Activated CD8-positive, alpha-beta T cell treated with anti-CD3 and anti-CD28 coated beads, Interleukin-2, amount 10 ng/mL, durations not matched to agents 7 days and 5 days (primary cell): ENCODE measurements at regions not wholly inside any gene's neighbourhood (a gene's known extent, or its start where the extent isn't known, plus 50 kb on each side); places are given as distances from the start of the nearest gene placed in this dataset.
"Not testable (repeated sequence)": the region's sequence is repeated elsewhere in the genome, so short reads cannot be mapped to it uniquely, and the experiment has no call there.

Experiments
- ATAC-seq: fragments of 150-1000 bp; cut with Tn5 transposase; one replicate; pipeline ENCODE4 v1.10.0; 2021; ENCODE audit warnings: moderate library complexity
- CTCF ChIA-PET: fragments of 350-600 bp; sonication (Branson Sonifier 250); formaldehyde crosslinking; loops from one replicate; lab custom pipeline; 2021; ENCODE audit warnings: antibody characterized with exemption; lab: Charles Lee
- POLR2A ChIA-PET: fragments of 350-600 bp; sonication (Branson Sonifier 250); formaldehyde crosslinking; loops from one replicate; lab custom pipeline; 2021; ENCODE audit warnings: antibody characterized with exemption; lab: Charles Lee
- DNase-seq: peaks from one replicate; pipeline ENCODE4 v3.0.0-alpha.2; 2020
- H3K27ac Mint-ChIP-seq: one replicate; pipeline ENCODE4 v1.8.0; 2021; ENCODE audit warnings: mild to moderate bottlenecking, mixed read lengths
- H3K27me3 Mint-ChIP-seq: one replicate; pipeline ENCODE4 v1.8.0; 2021; ENCODE audit warnings: low read depth, mixed read lengths
- H3K36me3 Mint-ChIP-seq: one replicate; pipeline ENCODE4 v1.8.0; 2021; ENCODE audit warnings: low read depth, mixed read lengths
- H3K4me1 Mint-ChIP-seq: one replicate; pipeline ENCODE4 v1.8.0; 2021; ENCODE audit warnings: low read depth, mixed read lengths
- H3K4me3 Mint-ChIP-seq: one replicate; pipeline ENCODE4 v1.8.0; 2021; ENCODE audit warnings: mild to moderate bottlenecking, mixed read lengths
- H3K9me3 Mint-ChIP-seq: one replicate; pipeline ENCODE4 v1.8.0; 2022; ENCODE audit warnings: mixed read lengths; ENCODE audit not compliant: insufficient read depth

DNA sequence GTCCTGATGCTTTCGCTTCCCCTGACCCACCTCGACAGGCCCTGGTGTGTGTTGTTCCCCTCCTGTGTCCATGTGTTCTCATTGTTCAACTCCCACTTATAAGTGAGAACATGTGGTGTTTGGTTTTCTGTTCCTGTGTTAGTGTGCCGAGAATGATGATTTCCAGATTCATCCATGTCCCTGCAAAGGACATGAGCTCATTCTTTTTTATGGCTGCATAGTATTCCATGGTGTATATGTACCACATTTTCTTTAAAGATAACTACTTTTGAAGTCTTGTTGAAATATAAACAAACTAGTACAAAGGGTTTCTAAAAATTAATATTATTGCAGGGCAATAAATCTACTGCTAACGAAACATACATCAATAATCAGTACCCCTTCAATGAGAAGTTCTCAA is 266.6 kb downstream of the IRS1 start:
- H3K27me3 Mint-ChIP-seq, H3K9me3 Mint-ChIP-seq, H3K36me3 Mint-ChIP-seq, ATAC-seq, CTCF ChIA-PET, H3K4me1 Mint-ChIP-seq, H3K27ac Mint-ChIP-seq, DNase-seq, POLR2A ChIA-PET, H3K4me3 Mint-ChIP-seq: not testable (repeated sequence)

DNA sequence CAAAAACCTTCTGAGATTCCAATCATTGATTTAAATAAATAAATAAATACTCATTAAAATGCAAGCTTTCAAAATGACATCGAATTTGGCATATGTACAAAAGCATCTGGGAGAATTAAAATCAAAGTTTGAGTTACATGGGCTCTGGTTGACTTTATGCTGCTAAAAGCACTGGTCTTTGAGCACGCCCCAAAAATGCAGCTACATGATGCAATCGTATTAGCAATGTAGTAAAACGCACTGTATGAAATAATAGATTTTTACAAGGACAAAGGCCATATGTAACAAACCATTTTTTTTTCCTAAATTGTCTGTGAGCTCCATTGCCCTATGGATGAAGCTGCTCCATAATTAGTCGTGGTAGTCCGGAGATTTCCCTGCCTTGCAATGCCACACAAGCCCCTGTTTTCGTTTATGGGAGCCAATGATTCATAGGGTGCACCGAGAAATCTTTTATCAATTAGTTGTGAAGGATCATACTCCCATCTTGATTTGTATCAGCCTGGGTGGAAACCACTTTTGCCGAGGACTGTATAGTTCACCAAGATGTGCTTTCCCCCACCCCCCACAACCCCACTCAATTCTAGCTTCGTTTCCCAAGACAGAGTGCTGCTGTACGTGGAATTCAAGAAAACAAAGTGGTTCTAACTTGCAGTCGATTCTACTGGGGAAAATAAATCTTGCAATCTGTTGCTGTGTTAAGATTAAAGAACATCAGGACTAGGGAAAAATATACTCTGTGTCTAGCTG is 268.4 kb downstream of the IRS1 start:
- POLR2A ChIA-PET = no interaction called here
- no peak for ATAC-seq
- Mint-ChIP-seq H3K27me3 (peaks cover 2% of the 10 kb centered on the region), H3K4me3 (no peak overlapping the region), H3K9me3 (no peaks in the 10 kb centered on the region), H3K27ac (no peak overlapping the region), H3K4me1 (no peaks in the 10 kb centered on the region), H3K36me3 (no peaks in the 10 kb centered on the region)
- no peak for DNase-seq
- CTCF ChIA-PET = no interaction called here

DNA sequence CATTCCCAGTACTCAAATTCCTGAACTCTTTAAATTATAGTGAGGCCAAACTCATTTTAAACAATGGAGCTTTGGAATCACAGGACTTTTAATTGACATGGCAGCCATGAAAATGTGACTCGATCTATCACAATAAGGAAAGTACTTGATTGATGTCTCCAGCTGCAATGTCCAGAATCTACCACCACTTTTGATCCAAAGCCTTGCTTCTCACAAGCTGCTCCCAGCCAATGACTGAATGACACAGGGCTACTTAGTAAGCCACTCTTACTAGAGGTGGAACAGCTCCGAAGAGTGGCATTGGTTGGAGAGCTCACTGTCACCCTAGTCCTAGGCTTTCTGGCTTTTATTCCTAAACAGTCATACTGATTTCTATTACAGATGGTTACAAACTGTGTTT is 270.1 kb downstream of the IRS1 start:
- H3K27me3 Mint-ChIP-seq = peaks cover 2% of the 10 kb centered on the region
- H3K36me3 Mint-ChIP-seq = no peaks in the 10 kb centered on the region
- H3K4me3 Mint-ChIP-seq = no peak overlapping the region
- ChIA-PET CTCF (interaction anchor here (1.4 kb wide), 1 partner anchor 270 kb away, joined by 4 read pairs; the partner anchor contains the start of gene IRS1), POLR2A (no interaction called here)
- no peaks in the 10 kb centered on the region for H3K9me3 Mint-ChIP-seq
- no peak for DNase-seq
- ATAC-seq = no peak
- H3K27ac Mint-ChIP-seq = no peak overlapping the region
- H3K4me1 Mint-ChIP-seq = no peaks in the 10 kb centered on the region

DNA sequence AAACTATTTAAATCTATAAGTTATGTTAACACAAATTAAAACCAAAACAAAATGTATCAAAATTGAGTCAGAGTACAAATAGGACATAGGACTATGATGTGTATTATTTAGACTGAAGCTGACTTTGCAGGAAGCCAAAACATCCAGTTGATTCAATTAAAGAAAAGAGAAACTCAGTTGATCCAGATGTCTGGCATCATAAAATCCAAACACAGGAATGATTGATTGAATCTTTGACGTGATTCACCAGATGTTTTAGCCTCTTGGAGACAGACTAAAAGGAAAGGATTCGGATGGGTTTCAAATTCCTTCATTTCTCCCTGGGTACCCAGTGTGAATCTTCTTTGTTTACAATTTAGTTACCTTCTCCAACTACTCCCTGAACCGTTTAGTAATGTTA is 272.9 kb downstream of the IRS1 start:
- no peak for DNase-seq
- no peak overlapping the region for H3K4me3 Mint-ChIP-seq
- ChIA-PET CTCF (no interaction called here), POLR2A (no interaction called here)
- no peak for ATAC-seq
- no peaks in the 10 kb centered on the region for H3K4me1 Mint-ChIP-seq
- no peak overlapping the region for H3K27ac Mint-ChIP-seq
- H3K36me3 Mint-ChIP-seq = no peaks in the 10 kb centered on the region
- H3K9me3 Mint-ChIP-seq = no peaks in the 10 kb centered on the region
- H3K27me3 Mint-ChIP-seq = no peaks in the 10 kb centered on the region

DNA sequence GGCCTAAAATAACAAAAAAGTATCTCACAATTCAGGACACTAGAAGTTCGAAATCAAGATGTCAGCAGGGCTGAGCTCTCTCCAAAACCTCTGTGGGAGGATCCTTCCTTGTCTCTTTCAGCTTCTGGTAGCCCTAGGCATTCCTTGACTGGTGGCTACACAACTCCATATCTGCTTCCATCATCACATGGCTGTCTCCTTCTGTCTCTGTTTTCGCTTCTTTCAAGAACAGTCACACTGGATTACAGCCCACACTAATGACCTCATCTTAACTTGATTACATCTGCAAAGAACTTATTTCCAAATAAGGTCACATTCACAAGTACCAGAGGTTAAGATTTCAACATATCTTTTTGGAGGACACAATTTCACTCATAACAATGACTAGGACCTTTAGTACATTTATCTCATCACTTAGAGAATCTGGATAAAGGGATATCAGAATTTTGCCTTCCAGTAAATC is 275.2 kb downstream of the IRS1 start:
- H3K9me3 Mint-ChIP-seq = no peaks in the 10 kb centered on the region
- no peak for DNase-seq
- H3K4me3 Mint-ChIP-seq = no peak overlapping the region
- CTCF ChIA-PET = no interaction called here
- no peak overlapping the region for H3K27ac Mint-ChIP-seq
- no peaks in the 10 kb centered on the region for H3K36me3 Mint-ChIP-seq
- H3K4me1 Mint-ChIP-seq = no peaks in the 10 kb centered on the region
- H3K27me3 Mint-ChIP-seq = no peaks in the 10 kb centered on the region
- POLR2A ChIA-PET = no interaction called here
- no peak for ATAC-seq

DNA sequence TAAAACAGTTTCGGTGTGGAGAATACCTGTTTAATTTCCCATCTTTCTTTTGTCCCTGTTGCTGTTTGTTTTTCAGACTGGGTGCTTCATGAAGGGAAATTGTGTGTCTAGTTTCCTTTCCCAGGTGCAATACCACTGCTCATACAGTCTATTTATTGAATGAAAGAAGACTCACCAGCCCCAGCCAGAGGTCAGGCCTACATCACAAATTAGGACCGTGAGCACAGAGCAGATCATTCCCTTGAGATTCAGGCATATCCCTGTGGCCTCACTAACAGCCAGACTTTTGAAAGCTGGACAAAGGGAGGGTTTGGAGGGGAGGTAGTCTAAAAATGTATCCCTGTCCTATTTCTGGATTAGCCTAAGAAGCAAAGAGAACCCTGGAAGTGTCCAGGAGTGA is 278.9 kb downstream of the IRS1 start:
- POLR2A ChIA-PET = no interaction called here
- no peak for DNase-seq
- Mint-ChIP-seq H3K27ac (no peak overlapping the region), H3K9me3 (no peaks in the 10 kb centered on the region), H3K4me1 (no peaks in the 10 kb centered on the region), H3K27me3 (no peaks in the 10 kb centered on the region), H3K4me3 (no peak overlapping the region), H3K36me3 (no peaks in the 10 kb centered on the region)
- ATAC-seq = no peak
- CTCF ChIA-PET = no interaction called here

DNA sequence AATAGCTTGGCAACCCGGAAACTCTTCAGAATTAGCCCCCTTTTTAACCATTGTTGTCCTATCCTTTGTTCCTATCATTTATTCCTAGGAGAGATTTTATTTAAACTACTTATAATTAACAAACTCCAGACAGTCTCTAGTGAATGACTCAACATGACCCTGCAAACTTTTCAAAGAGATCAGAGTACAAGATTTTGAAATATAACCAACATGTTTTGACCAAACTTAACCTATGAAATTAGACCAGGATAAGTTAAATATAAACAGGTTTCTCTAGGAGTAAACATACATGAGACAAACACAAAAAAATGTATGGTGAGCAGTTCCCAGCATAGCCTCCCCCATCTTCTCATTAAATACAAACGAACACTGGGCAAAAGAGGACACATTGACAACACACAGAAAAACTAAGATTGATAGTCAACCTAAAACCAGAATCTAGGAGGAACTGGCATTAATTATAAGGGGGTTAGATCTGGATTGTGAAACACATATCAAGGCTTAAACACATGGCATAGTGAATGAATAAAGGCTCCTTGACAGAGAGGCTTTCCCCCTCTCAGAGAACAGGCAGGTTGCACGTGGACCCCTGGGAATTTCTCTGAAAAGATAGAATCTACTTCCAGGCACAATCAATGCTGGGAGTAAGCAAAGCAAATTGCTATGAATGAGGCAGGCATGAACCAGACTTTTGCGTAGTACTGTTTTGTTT is 284.1 kb downstream of the IRS1 start:
- no peak for DNase-seq
- no peak for ATAC-seq
- no peaks in the 10 kb centered on the region for H3K4me1 Mint-ChIP-seq
- no peaks in the 10 kb centered on the region for H3K36me3 Mint-ChIP-seq
- H3K27ac Mint-ChIP-seq = no peak overlapping the region
- ChIA-PET POLR2A (no interaction called here), CTCF (no interaction called here)
- H3K4me3 Mint-ChIP-seq = no peak overlapping the region
- H3K9me3 Mint-ChIP-seq = no peaks in the 10 kb centered on the region
- no peaks in the 10 kb centered on the region for H3K27me3 Mint-ChIP-seq

DNA sequence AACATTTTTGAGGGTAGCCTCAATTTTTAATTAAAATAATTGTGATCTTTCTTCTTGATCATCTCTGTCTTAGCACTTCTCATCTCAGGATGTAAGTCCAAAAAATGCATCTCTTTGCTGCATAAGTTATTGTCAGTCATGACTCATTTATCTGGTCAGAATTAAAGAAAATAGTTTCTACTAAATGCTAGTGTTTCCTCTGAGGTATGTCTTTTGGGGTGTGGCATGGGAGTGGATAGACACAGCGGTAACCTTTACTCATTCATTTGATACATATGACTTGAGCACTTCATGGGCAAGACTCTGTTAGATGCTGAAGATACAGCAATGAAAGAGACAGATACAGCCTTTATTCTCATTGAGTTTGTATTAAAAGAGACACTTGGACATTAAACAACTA is 284.7 kb downstream of the IRS1 start:
- Mint-ChIP-seq H3K4me1 (no peaks in the 10 kb centered on the region), H3K9me3 (no peaks in the 10 kb centered on the region), H3K36me3 (no peaks in the 10 kb centered on the region), H3K4me3 (no peak overlapping the region), H3K27me3 (no peaks in the 10 kb centered on the region), H3K27ac (no peak overlapping the region)
- DNase-seq (no peak), ATAC-seq (no peak)
- ChIA-PET CTCF (no interaction called here), POLR2A (no interaction called here)

DNA sequence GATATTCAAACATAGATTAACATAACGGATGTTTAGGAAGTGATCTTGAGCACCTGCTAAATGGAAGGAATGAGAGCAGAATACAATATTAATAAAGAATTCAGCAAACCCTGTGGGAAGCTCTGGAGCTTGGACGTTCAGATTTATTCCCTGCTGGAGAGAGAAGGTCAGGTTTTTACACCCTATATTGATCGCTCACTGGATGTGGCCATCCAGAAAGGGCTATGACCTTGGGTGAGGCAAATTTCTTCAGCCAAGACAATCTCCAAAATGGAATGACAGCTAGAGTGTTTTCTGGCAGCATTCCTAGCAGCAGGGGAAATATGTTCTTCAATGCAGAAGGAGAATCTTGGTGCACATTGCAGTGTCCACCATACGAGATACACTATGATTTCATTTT is 288.3 kb downstream of the IRS1 start:
- POLR2A ChIA-PET = no interaction called here
- ATAC-seq (no peak), DNase-seq (no peak)
- no peak overlapping the region for H3K4me3 Mint-ChIP-seq
- no peaks in the 10 kb centered on the region for H3K27me3 Mint-ChIP-seq
- H3K27ac Mint-ChIP-seq = no peak overlapping the region
- no peaks in the 10 kb centered on the region for H3K4me1 Mint-ChIP-seq
- no peaks in the 10 kb centered on the region for H3K36me3 Mint-ChIP-seq
- no peaks in the 10 kb centered on the region for H3K9me3 Mint-ChIP-seq
- CTCF ChIA-PET = no interaction called here

DNA sequence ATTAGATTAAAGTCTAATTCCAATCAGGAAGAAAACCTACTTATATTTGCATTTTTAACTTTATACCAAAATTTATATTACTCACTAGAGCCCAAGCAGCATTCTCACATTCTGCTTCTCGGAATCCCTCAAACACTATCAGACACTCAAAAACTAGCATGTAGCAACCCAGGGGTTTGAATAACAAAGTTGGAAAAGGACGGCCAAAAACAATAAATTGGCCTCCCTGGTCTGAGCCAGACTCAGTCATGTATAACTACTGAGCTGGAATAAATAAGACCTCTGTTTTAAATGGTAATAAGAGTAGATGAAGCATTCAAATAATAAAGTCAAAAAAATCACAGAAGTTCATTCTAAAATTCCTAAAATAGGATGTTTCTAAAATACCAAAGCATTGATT is 290.9 kb downstream of the IRS1 start:
- ATAC-seq (no peak), DNase-seq (no peak)
- Mint-ChIP-seq H3K27ac (no peak overlapping the region), H3K4me1 (no peaks in the 10 kb centered on the region), H3K4me3 (no peak overlapping the region), H3K27me3 (no peaks in the 10 kb centered on the region), H3K36me3 (no peaks in the 10 kb centered on the region), H3K9me3 (no peaks in the 10 kb centered on the region)
- ChIA-PET POLR2A (no interaction called here), CTCF (interaction anchor here (1.2 kb wide), 1 partner anchor 233 kb away, joined by 5 read pairs; no protein-coding TSS in a partner anchor)

DNA sequence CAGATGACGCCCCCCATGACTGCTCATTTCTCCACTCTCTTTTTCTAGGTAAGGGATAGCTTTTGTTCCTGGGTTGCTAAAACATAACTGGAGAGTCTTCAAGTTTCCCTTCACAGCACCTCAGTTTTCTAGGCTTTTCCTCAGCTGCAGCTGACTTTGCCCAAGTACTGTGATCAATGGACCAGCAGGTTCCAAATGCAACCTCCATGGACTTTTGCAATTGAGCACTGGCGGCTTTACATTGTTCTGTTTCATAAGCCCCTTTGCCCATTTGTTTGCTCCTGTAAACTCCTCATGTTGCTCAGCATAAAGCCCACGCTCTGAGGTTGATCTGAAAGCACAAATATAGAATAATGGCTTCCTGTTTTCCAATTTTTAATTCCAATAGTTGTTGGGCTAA is 291.6 kb downstream of the IRS1 start:
- H3K4me3 Mint-ChIP-seq = no peak overlapping the region
- no peak overlapping the region for H3K27ac Mint-ChIP-seq
- H3K36me3 Mint-ChIP-seq = no peaks in the 10 kb centered on the region
- no peak for ATAC-seq
- no peaks in the 10 kb centered on the region for H3K9me3 Mint-ChIP-seq
- DNase-seq = no peak
- H3K27me3 Mint-ChIP-seq = no peaks in the 10 kb centered on the region
- CTCF ChIA-PET = no interaction called here
- no peaks in the 10 kb centered on the region for H3K4me1 Mint-ChIP-seq
- POLR2A ChIA-PET = no interaction called here

DNA sequence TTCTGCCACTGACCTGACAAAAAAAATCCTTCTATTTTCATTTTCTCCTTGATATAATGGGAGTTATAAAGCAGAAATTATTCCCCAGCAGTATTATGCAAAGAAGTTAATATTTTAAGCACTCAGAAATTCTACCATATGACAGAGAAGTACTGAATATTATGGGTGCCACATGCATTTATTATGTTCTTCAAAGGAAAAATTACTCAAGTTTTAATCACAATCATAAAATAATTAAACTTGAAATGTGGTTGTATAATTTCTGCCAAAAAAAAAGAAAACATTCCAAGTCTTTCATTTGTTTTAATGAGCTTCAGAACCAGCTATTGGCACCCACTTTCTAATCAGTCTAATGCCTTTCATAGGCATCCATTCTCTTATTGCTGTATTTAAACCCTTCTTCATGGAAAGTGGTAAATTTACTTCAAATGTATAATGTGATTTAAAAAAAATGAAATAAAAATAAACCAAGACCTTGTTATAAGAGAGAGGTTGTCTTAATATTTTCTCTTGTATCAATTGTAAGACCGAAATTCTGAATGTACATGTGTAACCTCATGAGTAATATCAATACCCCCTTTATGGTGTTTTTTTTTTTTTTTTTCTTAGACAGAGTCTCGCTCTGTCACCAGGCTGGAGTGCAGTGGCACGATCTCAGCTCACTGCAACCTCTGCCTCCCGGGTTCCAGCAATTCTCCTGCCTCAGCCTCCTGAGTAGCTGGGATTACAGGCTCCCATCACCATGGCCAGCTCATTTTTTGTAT is 302.3 kb downstream of the IRS1 start:
- Mint-ChIP-seq H3K27me3 (peaks cover 2% of the 10 kb centered on the region), H3K36me3 (no peaks in the 10 kb centered on the region), H3K4me3 (no peak overlapping the region), H3K27ac (no peak overlapping the region), H3K4me1 (no peaks in the 10 kb centered on the region), H3K9me3 (no peaks in the 10 kb centered on the region)
- DNase-seq (no peak), ATAC-seq (no peak)
- POLR2A ChIA-PET = no interaction called here
- CTCF ChIA-PET = no interaction called here
